ENCODE measurements at regions not wholly inside any gene's neighbourhood (a gene's known extent, or its start where the extent isn't known, plus 50 kb on each side); places are given as distances from the start of the nearest gene placed in this dataset.
"Not testable (repeated sequence)": the region's sequence is repeated elsewhere in the genome, so short reads cannot be mapped to it uniquely, and the experiment has no call there.

DNA sequence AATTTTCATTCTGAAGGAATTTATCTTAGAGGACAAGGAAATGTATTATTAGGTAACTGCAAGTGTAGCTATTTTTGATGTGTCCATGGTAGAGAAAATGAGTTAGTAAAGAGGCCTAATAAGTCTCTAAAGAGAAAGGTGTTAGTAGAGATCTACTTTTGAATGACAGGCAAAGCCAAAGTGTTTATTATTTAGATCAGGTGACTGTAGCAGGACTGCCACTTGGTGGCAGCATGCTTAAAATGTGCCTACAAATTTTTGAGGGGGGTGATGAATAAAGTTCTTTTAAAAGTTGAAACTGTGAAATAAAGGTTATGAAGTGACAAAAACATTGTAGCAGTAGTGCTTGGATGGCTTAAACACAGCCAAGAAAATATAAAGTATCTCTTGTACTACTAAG lies 421.5 kb upstream of the MEIS1 start:
- DNase-seq: no peak

DNA sequence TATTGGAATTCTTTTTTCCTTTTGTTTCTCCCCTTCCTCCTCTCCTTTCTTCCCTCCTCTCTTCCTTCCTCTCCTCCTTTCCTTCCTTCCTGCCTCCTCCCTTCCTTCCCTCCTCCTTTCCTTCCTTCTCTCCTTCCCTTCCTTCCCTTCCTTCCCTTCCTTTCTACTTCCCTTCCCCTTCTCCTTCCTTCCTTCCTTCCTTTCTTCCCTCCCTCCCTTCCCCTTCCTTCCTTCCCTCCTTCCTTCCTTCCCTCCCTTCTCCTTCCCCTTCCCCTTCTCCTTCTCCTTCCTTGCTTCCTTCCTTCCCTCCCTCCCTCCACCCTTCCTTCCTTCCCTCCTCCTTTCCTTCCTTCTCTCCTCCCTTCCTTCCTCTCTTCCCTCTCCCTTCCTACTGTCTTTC lies 431.0 kb upstream of the MEIS1 start:
- DNase-seq: no peak

DNA sequence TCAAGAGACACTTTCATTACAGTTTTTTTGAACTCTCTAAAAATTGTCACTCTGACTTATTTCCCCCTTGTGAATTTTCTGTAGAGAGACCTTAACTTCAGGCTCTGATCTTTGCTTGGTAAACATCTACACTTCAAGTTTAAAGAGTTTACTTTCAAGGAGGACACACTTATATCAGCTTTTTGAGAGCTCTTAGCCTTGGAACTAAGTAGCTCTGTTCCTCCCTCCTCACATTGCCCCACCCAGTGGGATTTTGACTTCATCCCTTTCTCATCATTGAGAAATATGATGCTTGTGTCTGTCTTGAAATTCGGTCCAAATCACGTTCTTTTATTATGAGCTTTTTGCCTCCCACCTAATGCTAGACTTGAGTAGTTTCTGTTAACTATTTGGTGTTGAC lies 433.4 kb upstream of the MEIS1 start:
- DNase-seq: no peak

DNA sequence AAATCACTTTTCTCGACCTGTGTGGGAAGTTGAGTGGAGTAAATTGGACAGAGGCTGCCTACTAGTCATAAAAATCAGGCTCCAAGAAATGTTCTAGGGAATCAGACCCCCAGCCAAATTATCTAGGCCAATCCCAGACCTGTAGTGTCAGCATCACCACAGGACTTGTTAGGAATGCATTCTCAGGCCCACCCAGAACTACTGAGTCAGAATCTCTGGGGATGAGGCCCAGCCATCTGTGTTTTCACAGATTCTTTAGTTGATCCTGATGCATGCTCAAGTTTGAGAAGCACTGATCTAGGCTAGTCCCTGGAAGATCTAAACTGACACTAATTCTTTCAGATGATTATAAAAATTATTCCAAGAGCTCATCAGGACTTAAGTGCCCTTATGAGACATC lies 434.0 kb upstream of the MEIS1 start:
- DNase-seq: no peak

DNA sequence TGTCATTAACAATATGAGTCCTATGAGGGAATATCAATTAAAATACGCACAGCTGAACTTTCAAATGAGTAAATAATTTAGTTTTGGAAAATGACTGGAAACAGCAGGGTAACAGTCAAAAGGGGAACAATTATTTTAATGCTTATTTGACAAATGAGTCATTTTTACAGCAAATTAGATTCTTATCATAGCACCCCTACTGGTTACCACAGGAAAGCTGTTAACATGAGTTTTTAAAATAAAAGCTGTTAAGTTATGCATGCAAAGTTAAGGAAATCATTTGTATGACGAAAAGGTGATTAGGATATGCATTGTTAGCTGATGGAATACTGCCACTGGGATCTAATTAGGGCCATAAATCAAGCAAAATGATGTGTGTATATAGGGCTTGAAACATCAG lies 435.1 kb upstream of the MEIS1 start:
- no peak for DNase-seq

DNA sequence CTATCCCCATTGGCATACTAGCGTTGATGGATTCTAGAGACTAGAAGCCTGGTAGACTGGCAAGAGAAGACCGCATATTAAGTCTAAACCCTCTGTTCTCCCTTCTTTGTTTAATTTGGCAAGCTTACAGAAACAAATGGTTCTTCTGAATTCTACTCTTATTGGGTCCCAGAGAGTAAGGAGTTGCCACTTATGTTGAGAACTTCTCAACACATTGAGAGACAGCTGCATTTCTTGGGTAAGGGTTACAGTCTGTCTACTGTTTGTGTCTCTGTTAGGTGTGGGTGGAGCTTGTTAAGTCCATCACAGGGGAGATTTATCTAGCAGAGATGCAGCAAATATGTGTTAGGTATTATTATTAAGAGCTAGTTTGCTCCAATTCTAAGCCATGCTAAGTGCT lies 435.8 kb upstream of the MEIS1 start:
- no peak for DNase-seq

DNA sequence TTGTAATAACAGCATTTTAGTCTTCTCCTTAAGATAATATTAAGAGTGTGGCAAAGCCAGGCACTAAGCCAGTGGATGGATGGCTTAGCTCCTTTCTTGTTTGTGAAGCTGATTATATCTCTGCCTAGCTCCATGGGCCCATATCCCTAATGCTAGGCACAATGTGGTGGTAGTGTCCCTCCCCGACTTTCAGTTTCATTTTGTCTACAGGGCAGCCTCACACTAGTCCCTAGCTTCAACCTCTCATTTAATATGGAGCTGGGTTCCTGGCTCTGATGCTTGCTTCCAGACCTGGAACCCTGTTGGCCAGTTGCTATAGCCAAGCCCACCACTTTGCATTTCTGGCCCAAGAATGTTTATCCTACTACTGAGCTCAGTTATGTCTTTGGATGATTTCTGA lies 437.0 kb upstream of the MEIS1 start:
- no peak for DNase-seq

DNA sequence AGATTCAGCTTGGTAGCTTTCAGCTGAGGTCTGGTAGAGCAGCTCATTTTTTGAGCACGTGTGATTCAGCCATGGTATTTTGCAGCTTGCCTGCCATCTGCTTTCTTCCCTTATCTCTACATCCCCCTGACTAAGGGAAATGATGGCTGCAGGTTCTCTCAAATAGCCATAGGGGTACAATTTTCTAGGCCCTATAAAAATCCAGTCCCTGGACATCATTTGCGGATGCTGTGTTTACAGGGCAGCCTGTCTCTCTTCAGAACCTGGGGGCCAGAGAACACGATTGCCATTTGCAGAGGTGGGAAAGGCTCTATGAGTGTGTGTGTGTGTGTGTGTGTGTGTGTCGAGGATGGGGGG lies 442.7 kb upstream of the MEIS1 start:
- DNase-seq: no peak

DNA sequence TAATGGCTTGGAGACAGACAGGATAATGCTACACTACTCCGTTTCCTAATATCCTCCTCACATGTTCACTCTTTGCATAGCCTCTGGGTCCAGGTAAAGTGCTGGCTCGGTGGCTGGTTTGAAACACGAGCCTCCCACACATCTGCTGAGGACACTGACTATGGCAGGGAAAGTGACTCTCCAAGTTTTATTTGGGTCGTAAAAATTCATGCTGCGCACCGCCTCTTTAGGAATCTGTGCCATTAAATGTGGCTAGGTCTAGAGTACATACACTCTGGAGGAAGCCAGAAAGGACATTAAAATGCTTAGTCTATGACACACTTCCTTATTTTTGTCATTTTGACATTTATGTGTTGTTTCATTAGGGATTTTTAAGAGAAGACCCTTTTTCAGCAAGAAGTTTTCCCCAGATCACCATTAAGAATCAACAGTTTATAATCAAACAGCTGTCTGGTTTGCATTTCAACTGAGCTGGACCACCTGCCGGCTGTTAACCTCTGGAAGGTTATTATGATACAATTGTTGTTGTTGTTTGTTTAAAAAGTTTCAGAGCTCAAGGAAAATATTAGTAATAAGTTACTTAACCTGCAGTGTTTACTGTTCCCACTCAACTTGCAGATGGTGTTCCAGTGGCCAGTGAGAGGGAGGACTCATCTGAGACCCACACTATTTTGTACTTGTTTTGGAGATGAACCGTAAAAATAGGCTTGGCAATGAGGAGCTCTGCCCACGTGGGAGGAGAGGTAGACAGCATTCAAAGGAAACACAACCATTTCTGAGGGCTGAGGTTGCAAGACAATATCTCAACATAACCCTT lies 443.3 kb upstream of the MEIS1 start:
- peak; percentile 69 to 80 for DNase-seq

DNA sequence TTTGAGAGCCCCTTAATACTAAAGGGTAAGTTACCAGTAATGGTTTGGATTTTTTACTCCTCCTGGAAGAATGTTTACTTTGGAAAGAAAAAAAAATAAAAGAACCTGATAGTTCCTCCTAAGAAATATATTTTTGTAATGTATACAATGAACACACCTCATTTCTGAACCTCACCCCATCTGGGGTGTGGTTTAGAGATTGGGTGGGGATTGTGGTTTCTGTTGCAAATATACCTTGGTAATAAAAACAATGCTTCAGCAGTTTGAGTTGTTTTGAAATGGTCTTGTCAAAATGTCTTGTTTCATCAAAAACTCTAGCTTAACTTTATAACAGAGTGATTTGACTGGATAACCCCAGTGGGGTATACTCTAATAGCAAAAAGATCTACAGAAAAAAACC lies 448.9 kb upstream of the MEIS1 start:
- no peak for DNase-seq

DNA sequence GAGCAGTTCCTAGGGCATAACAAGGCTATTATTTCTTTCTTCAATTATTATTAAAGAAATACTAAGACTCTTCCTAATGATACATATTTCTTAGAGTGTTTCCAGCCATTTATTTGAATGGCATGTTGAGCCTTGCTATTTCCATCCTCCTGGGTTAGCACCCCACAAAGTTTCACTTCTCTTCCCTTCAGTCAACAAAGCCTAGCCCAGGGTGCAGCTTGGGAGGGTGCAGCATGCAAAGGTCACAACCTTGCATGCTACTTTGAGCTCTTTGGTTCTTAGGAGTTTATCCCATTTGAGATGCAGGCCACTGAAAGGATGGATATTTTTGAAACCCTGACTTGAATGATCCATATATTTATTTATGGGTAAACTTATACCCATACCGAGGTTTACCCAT lies 454.4 kb upstream of the MEIS1 start:
- DNase-seq: no peak

DNA sequence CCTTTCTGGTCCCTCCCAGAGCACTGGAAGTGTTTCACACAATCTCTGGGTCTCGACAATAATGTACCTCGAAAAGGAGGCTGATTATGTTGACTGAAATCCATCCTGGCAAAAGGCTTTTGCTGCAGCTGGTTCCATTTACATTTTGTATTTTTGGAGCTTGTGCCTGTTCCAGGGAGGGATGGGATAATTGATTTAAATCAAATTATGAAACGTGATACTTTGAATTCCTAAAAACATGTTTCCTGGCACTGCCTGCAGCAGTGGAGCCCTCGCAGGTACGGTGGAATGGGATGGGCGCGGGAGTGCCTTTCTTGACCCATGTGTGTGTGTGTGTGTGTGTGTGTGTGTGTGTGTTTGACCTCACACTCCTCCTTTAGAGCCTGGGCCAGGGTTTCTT lies 455.5 kb upstream of the MEIS1 start:
- DNase-seq: no peak

DNA sequence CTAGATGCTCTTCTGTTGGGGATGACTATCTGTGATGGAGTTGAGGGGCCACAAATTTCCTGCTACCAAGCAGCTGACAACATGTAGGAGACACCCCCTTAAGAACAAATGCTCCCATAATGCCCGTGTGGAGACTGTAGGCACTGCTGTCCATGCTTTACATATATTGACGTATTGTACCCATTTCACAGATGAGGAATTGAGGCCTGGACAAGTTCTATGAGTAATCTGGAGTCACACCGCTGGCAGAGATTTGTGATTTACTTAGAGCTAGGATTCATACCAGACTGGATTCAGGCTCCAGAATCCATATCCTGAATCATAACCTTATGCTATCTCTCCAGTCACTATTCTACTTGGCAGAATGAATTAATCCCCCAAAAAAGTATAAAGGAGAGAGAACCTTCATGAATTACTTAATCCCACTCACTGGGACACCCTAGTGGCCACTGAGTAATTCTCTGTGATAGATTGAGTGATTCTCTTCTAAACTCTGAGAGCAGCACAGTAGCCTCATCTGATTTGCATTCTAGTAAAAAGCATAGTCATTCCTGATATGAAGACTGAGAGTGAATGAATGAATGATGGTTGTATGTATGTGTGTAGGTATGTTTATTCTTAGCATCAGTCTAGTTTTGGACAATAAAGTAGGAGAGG lies 460.7 kb upstream of the MEIS1 start:
- no peak for DNase-seq

DNA sequence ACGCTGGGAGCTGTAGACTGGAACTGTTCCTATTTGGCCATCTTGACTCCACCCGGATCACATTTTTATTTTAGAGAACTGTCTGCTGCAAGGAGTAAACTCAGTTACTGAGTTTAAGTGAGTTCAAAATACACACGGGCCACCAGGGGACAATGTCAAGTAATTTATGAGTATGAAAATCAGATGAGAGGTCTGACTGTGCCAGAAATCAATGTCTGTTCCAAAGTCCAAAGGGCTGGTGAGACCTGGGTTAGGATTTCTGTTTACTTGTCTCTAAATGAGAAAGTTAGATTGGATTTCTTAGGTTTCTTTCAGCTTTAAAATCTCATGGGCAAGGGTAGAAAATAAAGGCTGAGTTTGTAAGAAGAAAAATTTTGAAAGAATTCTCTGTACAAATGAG lies 465.8 kb upstream of the MEIS1 start:
- no peak for DNase-seq

DNA sequence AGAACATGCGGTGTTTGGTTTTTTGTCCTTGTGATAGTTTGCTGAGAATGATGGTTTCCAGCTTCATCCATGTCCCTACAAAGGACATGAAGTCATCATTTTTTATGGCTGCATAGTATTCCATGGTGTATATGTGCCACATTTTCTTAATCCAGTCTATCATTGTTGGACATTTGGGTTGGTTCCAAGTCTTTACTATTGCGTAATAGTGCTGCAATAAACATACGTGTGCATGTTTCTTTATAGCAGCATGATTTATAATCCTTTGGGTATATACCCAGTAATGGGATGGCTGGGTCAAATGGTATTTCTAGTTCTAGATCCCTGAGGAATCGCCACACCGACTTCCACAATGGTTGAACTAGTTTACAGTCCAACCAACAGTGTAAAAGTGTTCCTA lies 471.6 kb upstream of the MEIS1 start:
- not testable (repeated sequence) for DNase-seq

DNA sequence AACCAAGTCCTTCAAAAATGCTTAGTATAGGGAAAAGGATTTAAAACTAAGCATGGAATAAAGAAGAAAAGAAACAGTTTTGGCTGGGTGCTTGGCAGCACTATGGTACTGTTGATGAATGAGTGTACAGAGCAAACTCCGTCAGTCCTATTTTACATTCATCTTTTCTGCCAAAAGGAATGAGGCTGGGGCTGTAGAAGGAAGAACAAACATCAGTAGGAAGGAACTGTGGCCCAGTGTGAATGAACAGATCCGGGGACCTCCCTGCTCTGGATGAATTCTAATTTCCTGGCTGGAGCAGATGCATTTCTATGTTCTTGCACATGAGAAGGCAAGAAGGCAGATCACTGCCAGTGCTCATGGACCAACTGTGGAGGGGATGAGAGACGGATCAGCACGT lies 474.0 kb upstream of the MEIS1 start:
- DNase-seq: no peak

DNA sequence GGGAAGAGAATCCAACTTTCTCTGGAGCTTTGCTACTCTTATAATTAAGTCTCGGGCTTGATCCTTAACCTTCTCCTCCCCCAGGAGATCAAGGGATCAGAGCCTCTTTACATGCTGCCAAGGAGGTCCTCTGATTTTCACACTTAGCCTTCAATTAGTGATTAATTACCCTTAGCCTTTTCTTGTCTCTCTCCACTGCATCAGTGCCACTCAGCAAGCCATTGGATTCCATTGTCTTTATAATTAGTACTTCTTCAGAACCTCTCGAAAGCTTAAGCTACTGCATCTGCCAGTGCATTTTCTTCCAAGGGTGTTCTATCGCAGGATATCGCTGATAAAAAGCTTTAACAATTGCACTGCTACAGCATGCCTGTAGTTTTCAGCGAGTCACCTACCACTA lies 477.0 kb upstream of the MEIS1 start:
- no peak for DNase-seq

DNA sequence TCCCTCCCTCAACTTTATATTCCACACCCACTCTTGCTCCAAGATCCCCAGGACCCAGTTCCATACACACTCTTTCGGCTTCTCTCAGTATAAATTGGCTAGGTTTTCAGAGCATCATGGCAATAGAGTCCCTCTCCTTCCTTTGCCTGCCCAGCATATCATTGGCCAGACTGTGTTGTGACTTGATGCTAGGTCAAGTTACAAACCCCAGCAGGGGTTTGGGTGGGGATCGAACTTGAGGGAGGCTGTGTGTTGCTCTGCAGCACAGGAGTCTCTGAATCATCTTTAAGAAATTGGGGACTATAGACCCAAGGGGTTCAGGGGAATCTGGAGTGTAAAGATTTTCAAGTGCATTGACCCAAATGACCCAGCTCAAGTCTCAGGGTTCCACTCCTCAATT lies 477.5 kb upstream of the MEIS1 start:
- DNase-seq: no peak

DNA sequence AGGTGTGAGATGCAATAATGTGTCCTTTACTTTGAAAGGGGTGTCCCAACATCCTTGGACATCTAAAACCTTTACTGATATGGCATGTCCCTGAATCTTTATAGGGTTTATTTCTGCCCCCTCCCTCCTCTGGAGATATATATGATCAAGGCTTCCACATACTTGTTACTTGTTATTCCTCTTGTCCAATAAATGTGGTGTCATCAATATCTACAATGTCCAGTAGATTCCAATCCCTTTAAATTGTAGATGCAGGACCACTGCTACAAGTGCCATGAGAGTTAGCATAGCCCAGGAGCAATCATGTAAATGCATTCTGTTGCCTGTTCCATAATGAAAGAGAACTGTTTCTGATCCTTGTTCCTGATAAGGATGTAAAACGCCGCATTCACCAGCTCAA lies 479.7 kb upstream of the MEIS1 start:
- DNase-seq: no peak

DNA sequence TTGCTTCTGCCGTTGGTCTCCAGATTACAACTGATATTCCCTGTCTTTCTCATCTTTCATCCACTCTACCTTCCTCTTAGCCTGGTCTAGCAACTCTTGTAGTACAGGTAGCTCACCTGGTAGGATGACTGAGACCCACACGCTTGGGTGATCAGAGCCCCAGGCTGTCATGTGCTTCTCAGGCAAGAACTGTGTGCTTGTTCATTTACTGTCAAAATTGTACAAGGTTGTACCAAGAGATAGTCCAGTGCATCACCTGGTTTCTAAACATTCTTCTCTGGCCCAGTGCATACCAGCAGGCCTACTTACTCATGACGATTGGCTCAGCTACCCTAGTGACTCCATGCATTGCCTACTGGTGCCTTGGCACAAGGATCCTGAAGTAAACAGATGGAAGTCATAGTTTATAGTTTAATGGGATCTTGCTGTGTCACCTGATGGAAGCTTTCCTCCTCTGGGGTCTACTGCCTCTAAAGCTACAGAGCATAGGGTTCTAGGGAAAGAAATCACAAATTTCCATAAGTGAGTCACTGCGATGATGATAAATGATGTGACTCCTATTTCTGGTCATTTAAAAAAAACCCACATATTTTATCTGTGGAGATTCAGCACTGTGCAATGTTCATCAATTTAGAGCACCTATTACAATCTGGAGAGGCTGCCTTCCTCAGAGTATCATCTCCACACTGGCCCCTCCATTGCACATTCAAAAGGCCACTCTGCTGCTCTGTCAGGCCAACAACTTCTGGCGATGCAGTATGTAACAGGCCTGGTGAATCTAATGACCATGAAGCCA lies 481.8 kb upstream of the MEIS1 start:
- DNase-seq: no peak

DNA sequence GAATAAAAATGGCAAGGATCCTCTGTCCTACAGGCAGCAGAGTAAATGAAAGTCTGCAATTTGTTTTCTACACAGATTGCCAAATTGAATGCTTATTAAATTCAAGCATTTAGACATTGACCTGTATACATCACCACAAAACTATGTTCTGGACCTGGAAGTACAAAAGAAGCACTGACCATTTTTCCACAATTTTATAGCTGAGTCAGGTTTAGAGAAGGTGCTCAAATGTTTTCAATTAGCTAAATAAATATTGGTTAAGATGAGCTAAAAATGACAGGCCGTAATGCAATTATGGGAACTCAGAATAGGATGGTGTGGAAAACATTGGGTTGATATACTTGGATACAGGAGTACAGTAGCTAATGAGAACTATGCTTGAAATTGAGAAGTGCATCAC lies 490.7 kb upstream of the MEIS1 start:
- DNase-seq: no peak

DNA sequence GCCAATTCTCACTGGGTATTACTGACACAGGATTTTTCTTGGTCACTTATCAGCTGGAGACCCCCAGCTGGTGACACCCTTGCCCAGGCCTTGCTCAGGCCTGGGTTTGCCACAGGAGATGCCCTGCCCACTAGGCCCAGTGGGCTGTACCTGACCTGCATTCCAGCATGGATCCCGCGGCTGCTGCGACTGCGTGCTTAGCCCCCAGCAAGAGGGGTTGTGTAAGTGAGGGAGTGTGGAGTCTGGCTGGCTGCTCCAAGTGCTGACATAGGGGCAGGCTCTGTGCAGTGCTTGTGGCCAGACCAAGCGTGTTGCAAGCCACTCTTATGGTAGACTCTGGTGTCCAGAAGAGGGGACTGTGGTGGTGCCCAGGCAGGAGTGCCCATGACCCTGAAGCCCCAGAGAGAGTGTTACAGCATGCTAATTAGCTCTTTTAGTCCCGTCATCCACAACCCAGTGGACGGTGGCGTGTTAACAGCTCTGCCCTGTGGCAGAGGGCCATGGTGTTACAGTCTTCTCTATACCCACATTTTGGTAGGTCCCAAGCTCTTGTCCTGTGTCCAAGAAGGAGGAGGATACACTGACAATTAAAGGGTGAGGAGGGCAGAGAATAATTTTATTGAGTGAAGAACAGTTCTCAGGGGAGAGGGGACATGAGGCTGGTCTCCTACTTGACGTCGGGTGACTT lies 491.7 kb upstream of the MEIS1 start:
- DNase-seq: no peak

DNA sequence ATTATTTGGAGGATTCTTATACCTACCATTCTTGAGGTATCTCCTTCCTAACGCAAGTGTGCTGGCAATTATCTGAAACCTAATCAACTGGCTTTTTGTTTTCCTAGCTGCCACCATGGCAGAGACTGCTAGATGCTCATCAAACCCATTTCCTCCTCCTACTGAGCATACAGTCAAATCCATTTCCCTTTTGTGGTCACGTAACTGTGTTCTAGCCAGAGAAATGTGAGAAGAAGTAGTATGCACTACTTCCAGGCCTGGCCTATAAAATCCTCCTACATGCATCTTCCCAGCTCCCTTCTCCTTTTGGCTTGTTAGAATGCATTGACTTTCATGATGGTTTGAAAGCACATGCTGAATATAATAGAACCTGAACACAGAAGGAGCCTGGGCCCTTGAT lies 494.1 kb upstream of the MEIS1 start:
- no peak for DNase-seq

DNA sequence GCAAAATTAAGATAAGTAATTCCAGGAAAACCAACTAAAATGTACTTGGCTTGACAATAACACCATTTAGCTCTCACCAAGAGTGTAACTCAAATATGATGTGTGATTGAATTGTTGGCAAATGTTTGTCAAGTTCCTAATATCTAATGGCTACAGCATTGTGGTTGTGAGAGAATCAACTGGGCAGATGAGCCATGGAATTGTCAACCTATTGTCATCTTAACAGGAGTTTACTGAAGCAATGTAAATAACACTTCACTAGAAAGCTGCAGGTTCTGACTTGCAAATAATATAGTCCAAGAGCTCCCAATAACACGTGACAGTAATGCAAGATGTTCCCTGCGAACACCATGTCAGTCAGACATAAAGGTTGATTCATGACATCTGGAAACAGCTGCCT lies 495.2 kb upstream of the MEIS1 start:
- DNase-seq: peak; percentile 27 to 54
